ENCODE measurements at regions not wholly inside any gene's neighbourhood (a gene's known extent, or its start where the extent isn't known, plus 50 kb on each side); places are given as distances from the start of the nearest gene placed in this dataset.
A peak's percentile ranks its signal among the peaks of the same experiment; 100 is the strongest.

- intact Hi-C loops (cut with micrococcal nuclease; ENCODE audit: unreplicated experiment) (no loop called here), in situ Hi-C loops (cut with MboI) (no loop called here)
- no peaks in the 10 kb centered on the region for H3K36me3 ChIP-seq (ENCODE audit: control insufficient read depth in 2 of 2, insufficient read depth in 2 of 2, low read length in 1 of 2)
- no peaks in the 10 kb centered on the region for H3K4me1 ChIP-seq (ENCODE audit: control insufficient read depth, insufficient read depth, low read length)
- H4K20me1 ChIP-seq (ENCODE audit: control insufficient read depth, insufficient read depth), result no peaks in the 10 kb centered on the region
- H3K4me3 ChIP-seq, result no peak overlapping the region
- H3K27ac ChIP-seq (ENCODE audit: control insufficient read depth, insufficient read depth), result no peak overlapping the region
- no peaks in the 10 kb centered on the region for H3K79me2 ChIP-seq (ENCODE audit: control insufficient read depth, insufficient read depth, low read length)
- no peak for DNase-seq (ENCODE audit: low read depth, low spot score)
- ChIA-PET SMC1A (ENCODE audit: uncharacterized antibody, unreplicated experiment) (interaction anchor here (2.2 kb wide), 1 partner anchor 8 kb away, joined by 6 read pairs; no protein-coding TSS in a partner anchor), CTCF (no interaction called here), RAD21 (ENCODE audit: unreplicated experiment) (no interaction called here), POLR2A (no interaction called here)
- H3K27me3 ChIP-seq (replicated peaks in 1 of 2; ENCODE audit: control insufficient read depth in 2 of 2, insufficient read depth in 2 of 2, low read length in 1 of 2), result no peaks in the 10 kb centered on the region
- TF ChIP-seq ASH2L (IDR thresholded peaks at IDR 0.05; ENCODE audit: borderline replicate concordance, low read depth), result no peak
- 0 out of 2 replicates have a peak, but pooled peaks have one; percentile 41 for TF ChIP-seq CBX5 (IDR thresholded peaks at IDR 0.05; ENCODE audit: low read depth)
- no peak overlapping the region for H3K9ac ChIP-seq (ENCODE audit: control insufficient read depth, insufficient read depth, low read length)
- H3K9me3 ChIP-seq (replicated peaks; ENCODE audit: control insufficient read depth, insufficient read depth, low read length), result no peaks in the 10 kb centered on the region; the same call in 2 of the 3 replicates
- H2AFZ ChIP-seq (ENCODE audit: control insufficient read depth, low read depth, low read length), result no peak overlapping the region
- WGBS (ENCODE audit: insufficient coverage, insufficient replicate concordance, low lambda C conversion rate, missing lambda C conversion rate), result 0% methylated on average over 4 of the region's 4 CpGs
- no peak for FAIRE-seq
- BruUV-seq (replicated peaks), result no TSS peak
- no peak for ATAC-seq
- H3K4me2 ChIP-seq (ENCODE audit: control insufficient read depth, insufficient read depth), result no peak overlapping the region
Measured at GRCh38 chr2:84306361-84306760, 152.7 kb downstream of the SUCLG1 start.

- peak; percentile 99 for ATAC-seq
- FAIRE-seq, result peak; percentile 54
- Histone ChIP-seq H3K36me3 (ENCODE audit: control insufficient read depth in 2 of 2, insufficient read depth in 2 of 2, low read length in 1 of 2) (no peaks in the 10 kb centered on the region), H3K9me3 (replicated peaks; ENCODE audit: control insufficient read depth, insufficient read depth, low read length) (no peaks in the 10 kb centered on the region; the same call in 2 of the 3 replicates), H3K27ac (ENCODE audit: control insufficient read depth, insufficient read depth) (no peak overlapping the region), H3K9ac (ENCODE audit: control insufficient read depth, insufficient read depth, low read length) (no peak overlapping the region), H3K79me2 (ENCODE audit: control insufficient read depth, insufficient read depth, low read length) (no peaks in the 10 kb centered on the region), H3K4me3 (no peak overlapping the region), H2AFZ (ENCODE audit: control insufficient read depth, low read depth, low read length) (no peak overlapping the region), H3K27me3 (replicated peaks in 1 of 2; ENCODE audit: control insufficient read depth in 2 of 2, insufficient read depth in 2 of 2, low read length in 1 of 2) (no peaks in the 10 kb centered on the region), H3K4me2 (ENCODE audit: control insufficient read depth, insufficient read depth) (no peak overlapping the region), H4K20me1 (ENCODE audit: control insufficient read depth, insufficient read depth) (no peaks in the 10 kb centered on the region), H3K4me1 (ENCODE audit: control insufficient read depth, insufficient read depth, low read length) (no peaks in the 10 kb centered on the region)
- intact Hi-C loops (cut with micrococcal nuclease; ENCODE audit: unreplicated experiment), result loop anchor here (1.0 kb wide), 1 partner anchor 279 kb away; no protein-coding TSS in a partner anchor
- 0% methylated on average over 3 of the region's 3 CpGs for WGBS (ENCODE audit: insufficient coverage, insufficient replicate concordance, low lambda C conversion rate, missing lambda C conversion rate)
- DNase-seq (ENCODE audit: low read depth, low spot score), result peak; percentile 16
- ChIA-PET SMC1A (ENCODE audit: uncharacterized antibody, unreplicated experiment) (interaction anchor here (1.3 to 2.9 kb wide), 2 partner anchors 12 to 280 kb away, joined by 4 to 18 read pairs; no protein-coding TSS in a partner anchor), RAD21 (ENCODE audit: unreplicated experiment) (interaction anchor here (0.7 to 1.3 kb wide), 4 partner anchors 11 to 280 kb away, joined by 3 to 8 read pairs (median 3); no protein-coding TSS in a partner anchor), CTCF (interaction anchor here (0.6 to 3.4 kb wide), 11 partner anchors 9 to 1008 kb away, joined by 3 to 32 read pairs (median 4); no protein-coding TSS in a partner anchor), POLR2A (no interaction called here)
- in situ Hi-C loops (cut with MboI), result no loop called here
- BruUV-seq (replicated peaks), result no TSS peak
- TF ChIP-seq SMC3 (IDR thresholded peaks at IDR 0.05; ENCODE audit: borderline replicate concordance, low read length) (peak; percentile 57), GABPA (IDR thresholded peaks at IDR 0.05; ENCODE audit: low read depth) (no peak), MEF2A (IDR thresholded peaks at IDR 0.05; ENCODE audit: insufficient read depth, low read depth, low read length) (no peak), RAD21 (IDR thresholded peaks at IDR 0.05; ENCODE audit: insufficient read depth, low read depth, low read length) (peak; percentile 80), EGR1 (IDR thresholded peaks at IDR 0.05; ENCODE audit: borderline replicate concordance in 1 of 2, low read depth in 2 of 2, low read length in 2 of 2) (no peak), ZNF384 (IDR thresholded peaks at IDR 0.05; ENCODE audit: borderline replicate concordance, low read depth, low read length) (no peak), ZNF592 (IDR thresholded peaks at IDR 0.05) (no peak), ZBED1 (IDR thresholded peaks at IDR 0.05; ENCODE audit: borderline replicate concordance) (no peak), ZNF622 (IDR thresholded peaks at IDR 0.05) (no peak), RFX5 (IDR thresholded peaks at IDR 0.05; ENCODE audit: low read depth, low read length) (no peak)
Measured at GRCh38 chr2:84302513-84303412, 156.3 kb downstream of the SUCLG1 start.
